H1 (cell line): ENCODE measurements at regions not wholly inside any gene's neighbourhood (a gene's known extent, or its start where the extent isn't known, plus 50 kb on each side); places are given as distances from the start of the nearest gene placed in this dataset.

Experiments
- CTCF ChIA-PET: fragments of 300-600 bp; sonication (Branson Sonifier 250); formaldehyde crosslinking; loops from one replicate; lab custom pipeline; 2021; ENCODE audit not compliant: partially characterized antibody; lab: Charles Lee
- POLR2A ChIA-PET: fragments of 300-600 bp; sonication (Branson Sonifier 250); formaldehyde crosslinking; loops from one replicate; lab custom pipeline; 2021; ENCODE audit warnings: inconsistent platforms; ENCODE audit not compliant: partially characterized antibody; lab: Charles Lee
- DNase-seq, 2 experiments: peaks; one replicate each; pipeline versions ENCODE4 v3.0.0 to v3.0.0-alpha.2; 2010 to 2022; ENCODE audit warnings: low spot score in 2 of 2, low read depth in 1 of 2, mixed read lengths in 1 of 2
- FAIRE-seq: peaks from 2 replicates; lab custom pipeline; 2011; peaks lifted over from hg19 to GRCh38; lab: Jason Lieb, UNC
- H2AFZ ChIP-seq: 2 replicates; pipeline ENCODE4 v1.8.1; 2012; ENCODE audit warnings: low read length, inconsistent platforms
- H2AK5ac ChIP-seq: 2 replicates; pipeline ENCODE4 v1.6.1; 2013; ENCODE audit warnings: low read depth, low read length
- H2BK120ac ChIP-seq: replicated peaks from 2 replicates; pipeline ENCODE3; 2013; ENCODE audit warnings: low read depth, low read length, inconsistent platforms
- H2BK12ac ChIP-seq: 2 replicates; pipeline ENCODE4 v1.6.1; 2013; ENCODE audit warnings: low read depth, low read length
- H2BK15ac ChIP-seq: 2 replicates; pipeline ENCODE4 v1.6.1; 2013; ENCODE audit warnings: low read length
- H2BK20ac ChIP-seq: 2 replicates; pipeline ENCODE4 v1.6.1; 2013; ENCODE audit warnings: low read length
- H2BK5ac ChIP-seq: 2 replicates; pipeline ENCODE4 v1.6.1; 2013; ENCODE audit warnings: low read depth, low read length
- H3K14ac ChIP-seq: 2 replicates; pipeline ENCODE4 v1.6.1; 2013; ENCODE audit warnings: inconsistent platforms; ENCODE audit not compliant: insufficient read length
- H3K18ac ChIP-seq: 2 replicates; pipeline ENCODE4 v1.6.1; 2013; ENCODE audit warnings: low read length; ENCODE audit errors: extremely low read depth
- H3K23ac ChIP-seq: 2 replicates; pipeline ENCODE4 v1.6.1; 2013; ENCODE audit warnings: inconsistent platforms; ENCODE audit not compliant: insufficient read length
- H3K23me2 ChIP-seq: 2 replicates; pipeline ENCODE4 v1.6.1; 2013; ENCODE audit warnings: low read depth, low read length
- H3K27ac ChIP-seq: 2 replicates; pipeline ENCODE4 v1.6.1; 2011; ENCODE audit warnings: low read depth, low read length, inconsistent platforms
- H3K27me3 ChIP-seq, 4 experiments: replicated peaks in 1 of 4; 1 replicate in 1 of 4; 2 replicates in 3 of 4; pipeline versions ENCODE4 v1.6.1 to v1.8.1; 2011 to 2013; ENCODE audit warnings: low read length in 3 of 4, mild to moderate bottlenecking in 3 of 4, inconsistent platforms in 2 of 4, mixed read lengths in 2 of 4, moderate library complexity in 1 of 4; ENCODE audit not compliant: control insufficient read depth in 3 of 4, insufficient read depth in 3 of 4; ENCODE audit errors: extremely low read depth in 1 of 4
- H3K36me3 ChIP-seq, 4 experiments: 2 replicates each; pipeline versions ENCODE4 v1.6.1 to v1.8.1; 2011 to 2013; ENCODE audit warnings: mild to moderate bottlenecking in 4 of 4, low read length in 3 of 4, moderate library complexity in 2 of 4, control low read depth in 1 of 4, inconsistent platforms in 1 of 4; ENCODE audit not compliant: insufficient read depth in 4 of 4, control insufficient read depth in 2 of 4
- H3K4ac ChIP-seq: replicated peaks from 2 replicates; pipeline ENCODE3; 2013; ENCODE audit warnings: low read length, low read depth, mixed read lengths, inconsistent platforms; ENCODE audit not compliant: insufficient read length
- H3K4me1 ChIP-seq, 4 experiments: replicated peaks in 1 of 4; 1 replicate in 1 of 4; 2 replicates in 3 of 4; pipeline versions ENCODE4 v1.6.1 to v1.8.1; 2011 to 2013; ENCODE audit warnings: low read length in 3 of 4, inconsistent platforms in 2 of 4, mixed read lengths in 1 of 4; ENCODE audit not compliant: insufficient read depth in 4 of 4, control insufficient read depth in 3 of 4
- H3K4me2 ChIP-seq, 2 experiments: 2 replicates each; pipeline versions ENCODE4 v1.6.1 to v1.8.1; 2011 to 2013; ENCODE audit warnings: low read depth in 2 of 2, low read length in 2 of 2, control low read depth in 1 of 2, inconsistent platforms in 1 of 2, mild to moderate bottlenecking in 1 of 2; ENCODE audit not compliant: insufficient read depth in 1 of 2
- H3K4me3 ChIP-seq, 4 experiments: fragments of 200-600, 300-600 bp in 1 of 4; sonication (generic), shearing (Covaris generic), sonication (Bioruptor Twin) in 1 of 4; 2 replicates each; pipeline versions ENCODE4 v1.5.1 to v1.8.1; 2011 to 2016; ENCODE audit warnings: low read length in 4 of 4, low read depth in 3 of 4, control low read depth in 2 of 4, inconsistent platforms in 2 of 4, mild to moderate bottlenecking in 2 of 4, mixed read lengths in 1 of 4, moderate library complexity in 1 of 4; ENCODE audit not compliant: insufficient read depth in 2 of 4; ENCODE audit errors: extremely low read depth in 1 of 4
- H3K56ac ChIP-seq: replicated peaks from 2 replicates; pipeline ENCODE3; 2013; ENCODE audit warnings: low read depth, mild to moderate bottlenecking, mixed read lengths, low read length, inconsistent platforms; ENCODE audit not compliant: insufficient read length
- H3K79me1 ChIP-seq: 2 replicates; pipeline ENCODE4 v1.6.1; 2013; ENCODE audit warnings: low read depth, low read length, control low read depth
- H3K79me2 ChIP-seq, 2 experiments: 2 replicates each; pipeline versions ENCODE4 v1.6.1 to v1.8.1; 2012 to 2013; ENCODE audit warnings: low read length in 2 of 2, mild to moderate bottlenecking in 2 of 2, inconsistent platforms in 1 of 2; ENCODE audit not compliant: insufficient read depth in 2 of 2, control insufficient read depth in 1 of 2
- H3K9ac ChIP-seq, 4 experiments: replicated peaks in 1 of 4; 1 replicate in 1 of 4; 2 replicates in 3 of 4; pipeline versions ENCODE4 v1.6.1 to v1.8.1; 2011 to 2013; ENCODE audit warnings: low read depth in 3 of 4, low read length in 3 of 4, control low read depth in 2 of 4, mild to moderate bottlenecking in 2 of 4, moderate library complexity in 2 of 4, inconsistent platforms in 1 of 4; ENCODE audit errors: extremely low read depth in 1 of 4
- H3K9me3 ChIP-seq, 2 experiments: 2 replicates each; pipeline versions ENCODE4 v1.6.1 to v1.8.1; 2012 to 2013; ENCODE audit warnings: mild to moderate bottlenecking in 2 of 2, moderate library complexity in 2 of 2, control low read depth in 1 of 2, inconsistent platforms in 1 of 2, low read depth in 1 of 2, low read length in 1 of 2, mixed read lengths in 1 of 2; ENCODE audit not compliant: insufficient read depth in 2 of 2
- H4K20me1 ChIP-seq, 2 experiments: replicated peaks in 1 of 2; 2 replicates each; pipeline versions ENCODE3 to v1.8.1; 2011 to 2013; ENCODE audit warnings: inconsistent platforms in 2 of 2, low read length in 2 of 2, mild to moderate bottlenecking in 1 of 2; ENCODE audit not compliant: insufficient read depth in 2 of 2, control insufficient read depth in 1 of 2
- H4K5ac ChIP-seq: 2 replicates; pipeline ENCODE4 v1.6.1; 2013; ENCODE audit warnings: low read length, low read depth, mixed read lengths, inconsistent platforms; ENCODE audit not compliant: insufficient read length
- H4K8ac ChIP-seq: 2 replicates; pipeline ENCODE4 v1.8.0; 2013; ENCODE audit warnings: mild to moderate bottlenecking, moderate library complexity, low read length, inconsistent platforms; ENCODE audit not compliant: insufficient read depth; ENCODE audit errors: extremely low read depth
- H4K91ac ChIP-seq: replicated peaks from 2 replicates; pipeline ENCODE3; 2013; ENCODE audit warnings: low read length, mixed read lengths, inconsistent platforms; ENCODE audit not compliant: insufficient read length
- BACH1 ChIP-seq: IDR thresholded peaks from 2 replicates; pipeline ENCODE4 v1.6.1; 2012; ENCODE audit warnings: low read length, improper control_type of control experiment
- GABPA ChIP-seq: IDR thresholded peaks from 2 replicates; pipeline ENCODE4 v1.6.1; 2011; ENCODE audit warnings: mild to moderate bottlenecking, low read length, moderate library complexity, borderline replicate concordance; ENCODE audit not compliant: insufficient read depth
- TAF7 ChIP-seq: optimal IDR thresholded peaks from 2 replicates; pipeline ENCODE3; 2011; ENCODE audit warnings: low read depth, mild to moderate bottlenecking, inconsistent platforms, low read length, moderate library complexity, borderline replicate concordance
- WGBS, 2 experiments: shearing (Covaris generic) in 1 of 2; methylation state at CpG; one replicate each; pipeline versions ENCODE4 v1.1.6 to v1.1.7; 2013 to 2015; ENCODE audit warnings: low lambda C conversion rate in 2 of 2, mixed read lengths in 2 of 2, inconsistent platforms in 1 of 2, low coverage in 1 of 2, missing lambda C conversion rate in 1 of 2; ENCODE audit not compliant: insufficient replicate concordance in 2 of 2, insufficient coverage in 1 of 2, insufficient read length in 1 of 2; ENCODE audit errors: extremely low coverage in 1 of 2, missing lambda C conversion rate in 1 of 2; 5-methylcytosine and 5-hydroxymethylcytosine counted together

DNA sequence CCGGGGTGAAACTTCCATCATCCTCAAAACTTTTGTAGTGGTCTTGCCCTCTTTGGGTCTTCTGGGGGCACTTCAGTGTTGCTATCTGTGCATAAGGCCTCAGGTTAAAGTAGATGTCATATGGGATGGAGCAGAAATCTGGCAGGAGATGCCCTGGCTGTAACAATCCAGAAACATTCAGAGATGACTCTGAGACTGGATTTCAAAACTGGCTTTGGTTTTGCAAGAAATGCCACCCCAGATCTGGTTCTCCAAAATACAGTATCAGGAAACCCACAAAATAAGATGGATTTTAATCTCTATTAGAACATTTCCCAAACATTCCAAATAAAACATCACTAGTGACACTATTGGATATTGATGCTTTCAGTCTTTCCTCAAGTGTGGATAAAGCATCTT lies 191.5 kb downstream of the REEP3 start:
- FAIRE-seq = no peak
- peak overlapping the region; percentile 2 for H4K5ac ChIP-seq
- no peaks in the 10 kb centered on the region for H3K9me3 ChIP-seq
- H2AK5ac ChIP-seq = peak overlapping the region; percentile 97; the same call in 1 of the 2 replicates
- no peak overlapping the region for H2AFZ ChIP-seq
- TF ChIP-seq TAF7 (no peak), BACH1 (no peak), GABPA (no peak)
- H2BK20ac ChIP-seq = peak overlapping the region; percentile 96
- no peak overlapping the region for H3K23ac ChIP-seq
- H3K27me3 ChIP-seq = no peaks in the 10 kb centered on the region
- H4K91ac ChIP-seq = peak overlapping the region; percentile 90
- no peak overlapping the region for H3K27ac ChIP-seq
- peak overlapping the region; percentile 25 for H3K4ac ChIP-seq
- no peaks in the 10 kb centered on the region for H3K36me3 ChIP-seq
- H2BK120ac ChIP-seq = peak overlapping the region; percentile 67
- peak overlapping the region; percentile 99; the same call in 1 of the 2 replicates for H2BK5ac ChIP-seq
- H3K79me2 ChIP-seq = no peaks in the 10 kb centered on the region
- no peak overlapping the region for H3K14ac ChIP-seq
- no peaks in the 10 kb centered on the region for H3K79me1 ChIP-seq
- peak overlapping the region; percentile 30 to 81 for H3K4me2 ChIP-seq
- peaks cover 13 to 34% (median 24%) of the 10 kb centered on the region in 4 experiments for H3K4me1 ChIP-seq
- H3K18ac ChIP-seq = peak overlapping the region; percentile 98
- peak overlapping the region in 1 of 4 experiments; percentile 17; a peak in 2 of 8 replicates for H3K4me3 ChIP-seq
- CTCF ChIA-PET = interaction anchor here (0.8 to 1.9 kb wide), 7 partner anchors 8 to 83 kb away, joined by 3 to 5 read pairs (median 4); no protein-coding TSS in a partner anchor
- peak overlapping the region; percentile 98 for H2BK12ac ChIP-seq
- no peak overlapping the region for H3K9ac ChIP-seq
- no peaks in the 10 kb centered on the region for H3K23me2 ChIP-seq
- H4K20me1 ChIP-seq = no peaks in the 10 kb centered on the region
- no peak overlapping the region for H2BK15ac ChIP-seq
- 42% methylated on average over 1 of the region's 1 CpG; no CpG with 5 or more reads in 1 of the 2 experiments for WGBS, 2 experiments
- POLR2A ChIA-PET = interaction anchor here (0.6 to 1.7 kb wide), 9 partner anchors 9 to 990 kb away, joined by 3 to 15 read pairs (median 3); no protein-coding TSS in a partner anchor
- no peak overlapping the region for H3K56ac ChIP-seq
- no peak for DNase-seq
- H4K8ac ChIP-seq = no peak overlapping the region
